GM12878 (cell line): ENCODE measurements at regions not wholly inside any gene's neighbourhood (a gene's known extent, or its start where the extent isn't known, plus 50 kb on each side); places are given as distances from the start of the nearest gene placed in this dataset.

Experiments
- CEBPZ ChIP-seq: fragments of 150-350 bp; IDR thresholded peaks from 2 replicates; pipeline ENCODE4 v1.6.1; 2016; ENCODE audit warnings: low read depth, low read length
- CREB1 ChIP-seq: IDR thresholded peaks from 2 replicates; pipeline ENCODE4 v1.6.1; 2012; ENCODE audit warnings: low read depth, mild to moderate bottlenecking, inconsistent platforms
- GABPA ChIP-seq: IDR thresholded peaks from 2 replicates; pipeline ENCODE4 v1.6.1; 2014; ENCODE audit warnings: antibody characterized with exemption, low read depth, mild to moderate bottlenecking, inconsistent platforms
- JUND ChIP-seq: IDR thresholded peaks from 2 replicates; pipeline ENCODE4 v1.6.1; 2012; ENCODE audit warnings: low read depth, mild to moderate bottlenecking, low read length, improper control_type of control experiment, moderate library complexity
- MYC ChIP-seq: IDR thresholded peaks from 2 replicates; pipeline ENCODE4 v1.6.1; 2011; ENCODE audit warnings: mild to moderate bottlenecking, low read length, moderate library complexity, inconsistent platforms; ENCODE audit not compliant: insufficient read depth, insufficient replicate concordance, insufficient read length, severe bottlenecking
- POU2F2 ChIP-seq: IDR thresholded peaks from 3 replicates; pipeline ENCODE4 v1.6.1; 2011; ENCODE audit warnings: low read depth, mild to moderate bottlenecking, low read length, borderline replicate concordance
- PRDM15 ChIP-seq: fragments of 450-650 bp; formaldehyde crosslinking; IDR thresholded peaks from 2 replicates; pipeline ENCODE4 v1.4.0; 2020; ENCODE audit warnings: mild to moderate bottlenecking, moderate library complexity
- RCOR1 ChIP-seq: conservative IDR thresholded peaks from 2 replicates; pipeline ENCODE4 v1.6.1; 2012; ENCODE audit warnings: low read depth, low read length, improper control_type of control experiment
- REST ChIP-seq: IDR thresholded peaks from 2 replicates; pipeline ENCODE4 v1.6.1; 2012; ENCODE audit warnings: mild to moderate bottlenecking, low read depth, low read length
- SRF ChIP-seq, 2 experiments: IDR thresholded peaks; 2 replicates each; pipeline ENCODE4 v1.6.1; 2011; ENCODE audit warnings: low read depth in 2 of 2, low read length in 2 of 2, mild to moderate bottlenecking in 1 of 2, moderate library complexity in 1 of 2
- WRNIP1 ChIP-seq: IDR thresholded peaks from 2 replicates; pipeline ENCODE4 v1.6.1; 2011; ENCODE audit warnings: low read depth, low read length, improper control_type of control experiment, borderline replicate concordance

GRCh38 chr2:117056376-117056748 lies 758.1 kb upstream of the DDX18 start (continued):
- TF ChIP-seq REST = no peak
- TF ChIP-seq SRF (IDR thresholded peaks at IDR 0.05; ENCODE audit: low read depth in 2 of 2, low read length in 2 of 2) = no peak
- no peak for TF ChIP-seq GABPA
- TF ChIP-seq RCOR1 = no peak
- no peak for TF ChIP-seq CREB1
- no peak for TF ChIP-seq JUND
- no peak for TF ChIP-seq CEBPZ
- no peak for TF ChIP-seq PRDM15 (CRISPR knock-in tag)
- TF ChIP-seq MYC = no peak
- TF ChIP-seq POU2F2 = no peak
- no peak for TF ChIP-seq WRNIP1
